GM12892 (cell line): ENCODE measurements at regions not wholly inside any gene's neighbourhood (a gene's known extent, or its start where the extent isn't known, plus 50 kb on each side); places are given as distances from the start of the nearest gene placed in this dataset.

Experiments used
- POLR2A ChIP-seq: IDR thresholded peaks from 2 replicates; pipeline ENCODE4 v1.6.1; 2011; ENCODE audit warnings: low read depth, low read length, control low read depth
- POLR2AphosphoS5 ChIP-seq: IDR thresholded peaks from 2 replicates; pipeline ENCODE4 v1.6.1; 2011; ENCODE audit warnings: low read depth, low read length, control low read depth

DNA sequence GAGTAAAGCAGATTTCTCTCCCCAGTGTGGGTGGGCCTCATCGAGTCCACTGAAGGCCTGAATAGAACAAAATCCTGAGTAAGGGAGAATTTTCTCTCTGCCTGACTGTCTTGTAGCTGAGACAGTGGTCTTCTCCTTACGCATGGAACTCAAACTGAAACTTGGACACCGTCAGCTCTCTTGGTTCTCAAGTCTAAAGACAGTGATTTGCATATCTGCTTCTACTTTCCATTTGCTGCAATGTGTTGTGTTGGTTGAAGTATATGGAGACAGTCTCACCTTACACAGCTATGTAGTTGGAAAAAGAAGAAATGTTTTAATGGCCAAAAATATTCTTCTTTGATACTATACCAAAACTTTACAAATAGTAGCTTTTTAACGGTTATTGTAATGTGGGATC is 160.2 kb upstream of the LMNTD1 start:
- TF ChIP-seq POLR2AphosphoS5 (no peak), POLR2A (no peak)
